GM21367 (cell line): ENCODE measurements at regions not wholly inside any gene's neighbourhood (a gene's known extent, or its start where the extent isn't known, plus 50 kb on each side); places are given as distances from the start of the nearest gene placed in this dataset.
"Not testable (repeated sequence)": the region's sequence is repeated elsewhere in the genome, so short reads cannot be mapped to it uniquely, and the experiment has no call there.

Experiments
- ATAC-seq: cut with Tn5 transposase; IDR thresholded peaks from one replicate; pipeline ENCODE4 v1.9.1; 2021; ENCODE audit not compliant: unreplicated experiment

- ATAC-seq, result no peak
These were observed 51.3 kb upstream of the SUB1 start for GRCh38 chr5:32534041-32534440.

DNA sequence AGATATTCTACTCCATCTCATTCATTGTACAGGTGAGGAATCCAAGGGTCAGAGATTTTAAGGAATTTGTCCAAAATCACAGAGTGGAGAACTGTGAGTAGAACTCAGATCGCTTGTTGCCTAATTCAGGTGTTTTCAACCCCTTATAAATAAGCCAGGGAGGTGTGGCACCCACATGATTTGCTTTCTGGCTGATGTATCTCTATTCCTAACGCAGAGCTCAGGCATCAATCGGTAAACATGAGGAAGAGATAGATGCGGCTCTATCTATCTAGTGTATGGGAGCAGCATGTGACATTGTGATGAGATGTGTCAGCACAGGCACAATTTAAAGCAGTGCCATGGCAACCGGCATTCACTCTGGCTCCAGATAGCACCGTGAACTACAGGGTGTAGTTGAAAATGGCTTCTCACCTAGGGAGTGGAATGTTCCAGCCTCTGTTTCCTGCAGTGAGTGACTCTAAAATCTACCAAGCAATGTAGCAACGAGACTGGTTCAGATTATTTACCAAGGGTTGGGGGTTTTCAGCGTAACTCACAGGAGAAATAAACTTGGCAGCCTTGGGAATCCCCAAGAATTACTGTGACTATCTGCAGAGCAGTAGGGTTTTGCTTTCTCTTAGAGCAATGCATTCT, 53.4 kb upstream of the SUB1 start:
- ATAC-seq, result peak; percentile 49

GRCh38 chr5:32527321-32527720, 58.0 kb upstream of the SUB1 start:
- not testable (repeated sequence) for ATAC-seq

- ATAC-seq, result no peak
These were observed 58.5 kb upstream of the SUB1 start for GRCh38 chr5:32526810-32527209.

DNA sequence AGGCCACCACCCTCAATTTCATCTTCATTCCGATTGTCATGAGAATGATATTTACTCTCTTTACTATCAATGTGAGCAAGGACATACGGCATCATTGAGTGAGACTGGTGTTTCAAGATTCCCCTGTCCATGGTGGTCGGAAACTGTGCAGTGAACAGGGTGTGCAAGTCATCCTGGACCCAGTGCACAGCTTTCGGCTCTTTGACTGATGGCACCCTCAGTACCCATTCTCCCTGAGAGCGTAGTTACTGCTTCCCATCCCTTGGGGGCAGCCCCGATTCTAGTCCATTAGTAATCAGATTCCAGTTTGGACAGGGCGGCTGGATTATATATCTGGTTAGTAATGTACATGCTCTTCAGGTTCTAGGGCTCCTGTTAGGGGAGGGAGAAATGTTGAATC, 61.7 kb upstream of the SUB1 start:
- ATAC-seq, result no peak

- ATAC-seq, result no peak
These were observed 62.8 kb upstream of the SUB1 start for GRCh38 chr5:32522429-32523143.

GRCh38 chr5:32521481-32521880, 63.9 kb upstream of the SUB1 start:
- ATAC-seq, result no peak

- ATAC-seq, result no peak
These were observed 64.4 kb upstream of the SUB1 start for GRCh38 chr5:32520972-32521371.

- no peak for ATAC-seq
These were observed 65.0 kb upstream of the SUB1 start for GRCh38 chr5:32520356-32520755.

DNA sequence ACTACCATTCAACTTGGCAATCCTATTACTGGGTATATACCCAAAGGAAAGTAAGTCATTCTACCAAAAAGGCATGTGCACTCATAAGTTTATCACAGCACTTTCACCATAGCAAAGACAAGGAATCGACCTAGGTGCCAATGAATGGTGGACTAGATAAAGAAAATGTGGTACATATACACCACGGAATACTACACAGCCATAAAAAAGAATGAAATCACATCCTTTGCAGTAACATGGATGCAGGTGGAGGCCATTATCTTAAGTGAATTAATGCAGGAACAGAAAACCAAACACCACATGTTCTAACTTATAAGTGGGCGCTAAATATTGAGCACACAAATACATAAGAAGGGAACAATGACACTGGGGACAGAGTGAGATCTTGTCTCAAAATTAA, 65.8 kb upstream of the SUB1 start:
- no peak for ATAC-seq

GRCh38 chr5:32514806-32515205, 70.3 kb upstream of the ZFR start:
- ATAC-seq, result no peak

DNA sequence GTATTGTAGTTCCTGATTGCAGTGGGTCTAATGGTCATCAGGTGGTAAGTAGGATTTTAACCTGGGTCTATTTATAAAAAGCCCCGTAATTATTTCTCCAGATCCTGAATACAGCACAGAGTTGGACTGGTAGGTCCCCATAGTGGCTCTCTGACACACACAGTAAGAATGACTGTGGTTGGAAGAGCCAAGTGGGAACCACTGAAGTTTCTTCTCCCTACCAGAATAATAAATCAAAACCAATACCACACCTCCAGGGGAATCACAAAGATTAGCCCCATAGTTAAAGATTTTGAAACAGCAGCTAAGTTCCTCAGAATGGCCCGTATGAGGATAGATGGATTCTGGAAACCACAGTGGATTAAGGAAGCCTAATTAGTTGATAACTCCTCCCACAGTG, 68.4 kb upstream of the ZFR start:
- no peak for ATAC-seq

DNA sequence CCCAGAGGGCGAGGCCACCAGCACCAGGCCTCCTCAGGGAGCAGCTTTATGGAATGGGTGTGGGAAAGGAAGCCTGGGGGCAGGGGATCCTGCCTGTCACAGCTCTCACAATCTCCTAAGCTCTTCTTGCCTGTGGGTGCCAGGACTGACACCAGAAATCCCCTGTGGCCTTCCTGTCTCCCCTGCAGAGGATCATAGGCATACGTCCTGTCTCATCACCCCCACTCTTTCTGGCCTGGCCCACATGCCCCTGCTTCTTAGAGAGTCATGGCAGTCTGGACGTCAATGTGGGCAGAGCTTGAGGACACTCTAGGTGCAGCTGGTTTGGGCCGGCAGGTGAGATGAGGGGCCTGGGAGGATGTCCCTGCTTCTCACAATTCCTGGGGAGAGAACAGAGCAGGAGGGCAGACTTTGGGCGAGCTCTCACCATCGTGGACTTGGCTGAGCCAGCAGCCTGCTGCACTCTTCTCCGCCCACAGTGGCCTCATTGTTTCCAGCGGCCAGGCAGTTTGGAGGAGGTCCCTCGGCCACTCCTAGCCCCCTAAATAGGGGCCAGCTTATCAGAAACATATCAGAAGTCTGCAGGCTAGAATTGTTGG, 67.3 kb upstream of the ZFR start:
- ATAC-seq, result no peak

DNA sequence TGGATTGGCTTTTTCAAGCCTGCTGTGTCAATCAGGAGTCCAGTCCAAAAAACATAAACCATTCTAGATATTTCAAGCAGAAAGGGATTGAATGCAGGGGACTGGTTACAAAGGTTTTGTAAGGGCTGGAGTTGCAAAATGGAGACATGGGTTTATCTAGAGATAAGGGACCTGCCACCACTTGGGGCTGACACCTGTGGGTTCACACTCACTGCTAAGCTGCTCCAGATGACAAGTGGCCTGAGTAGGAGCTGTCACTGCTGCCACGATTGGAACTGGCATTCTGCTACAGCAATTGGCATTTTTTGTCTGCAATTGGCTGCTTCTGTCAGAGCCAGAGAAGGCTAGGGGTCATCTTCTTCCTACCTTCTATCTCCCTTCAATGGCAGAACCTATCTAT, 66.3 kb upstream of the ZFR start:
- no peak for ATAC-seq

DNA sequence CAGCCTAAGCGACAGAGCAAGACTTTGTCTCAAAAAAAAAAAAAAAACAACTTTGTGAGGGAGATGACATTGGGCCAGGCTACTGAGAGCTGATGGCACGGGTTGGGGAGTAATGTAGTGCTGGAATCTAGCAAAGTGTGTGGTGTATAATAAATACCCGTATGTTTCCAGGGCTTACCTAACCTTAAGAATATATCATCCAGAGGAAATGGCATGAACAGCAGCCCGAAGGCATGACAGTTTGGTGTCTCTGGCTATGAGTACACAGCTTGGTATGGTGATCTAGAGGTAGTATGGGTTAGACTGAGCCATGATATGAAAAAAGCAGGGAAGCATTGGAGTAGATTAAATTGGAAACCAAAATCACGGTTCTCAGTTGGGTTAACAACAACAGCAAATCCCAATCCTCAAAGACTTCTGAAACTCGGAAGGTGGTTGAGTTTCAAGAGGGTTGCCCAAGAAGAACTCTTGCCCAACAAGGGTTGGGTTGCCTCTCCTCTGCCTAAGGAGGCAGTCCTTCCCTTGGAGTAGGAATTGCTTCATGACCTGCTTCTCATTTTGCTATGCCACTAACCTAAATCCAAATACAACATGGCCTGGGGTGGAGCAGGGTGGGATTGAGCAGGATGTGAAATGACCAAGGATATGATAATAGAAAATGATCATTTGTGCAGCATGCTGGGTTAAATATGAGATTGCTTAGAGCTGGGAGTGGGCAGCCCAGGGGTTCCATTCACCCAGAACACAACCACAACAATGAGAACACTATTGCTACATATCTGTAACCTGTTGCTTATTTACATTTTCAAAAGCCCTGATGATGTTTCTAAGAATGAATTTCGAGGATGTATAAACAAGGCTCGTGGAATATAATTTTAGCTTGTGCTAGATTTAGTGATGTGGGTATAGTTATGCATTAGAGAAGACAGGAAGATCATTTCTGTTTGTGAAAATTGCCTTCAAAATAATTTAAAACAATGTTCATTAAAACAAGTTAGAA, 64.6 kb upstream of the ZFR start:
- no peak for ATAC-seq

DNA sequence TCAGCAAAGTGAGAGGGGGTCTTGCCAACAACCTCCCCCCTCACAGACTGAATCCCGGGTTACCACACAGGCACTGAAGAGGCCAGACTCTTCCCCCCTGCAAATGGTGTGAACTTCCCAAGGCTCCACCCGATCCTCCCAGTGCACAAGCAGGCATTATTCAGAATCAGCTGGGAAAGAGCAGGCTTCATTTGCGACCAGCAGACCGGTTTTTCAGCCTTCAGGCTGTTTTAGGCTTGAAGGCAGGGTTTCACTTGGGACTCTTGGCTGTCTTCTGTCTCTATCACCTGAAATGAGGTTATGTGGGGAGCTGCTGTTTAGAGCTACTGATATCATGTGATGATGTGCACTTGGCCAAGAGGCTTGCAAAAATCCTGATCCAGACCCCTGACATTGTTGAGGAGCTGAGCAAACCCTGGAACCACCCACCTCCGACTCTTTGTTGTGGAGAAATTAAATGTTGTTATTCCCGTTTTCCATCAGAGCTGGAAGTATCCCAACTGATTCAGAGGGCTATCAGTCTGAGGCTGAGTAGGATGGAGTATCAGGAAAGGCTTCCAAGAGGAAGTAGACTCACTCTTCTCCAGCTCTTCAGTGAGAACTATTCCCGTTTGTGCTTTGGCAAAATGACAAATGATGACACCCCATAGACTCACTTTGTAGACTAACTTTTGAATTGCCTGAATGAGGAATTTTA, 63.3 kb upstream of the ZFR start:
- ATAC-seq, result no peak

DNA sequence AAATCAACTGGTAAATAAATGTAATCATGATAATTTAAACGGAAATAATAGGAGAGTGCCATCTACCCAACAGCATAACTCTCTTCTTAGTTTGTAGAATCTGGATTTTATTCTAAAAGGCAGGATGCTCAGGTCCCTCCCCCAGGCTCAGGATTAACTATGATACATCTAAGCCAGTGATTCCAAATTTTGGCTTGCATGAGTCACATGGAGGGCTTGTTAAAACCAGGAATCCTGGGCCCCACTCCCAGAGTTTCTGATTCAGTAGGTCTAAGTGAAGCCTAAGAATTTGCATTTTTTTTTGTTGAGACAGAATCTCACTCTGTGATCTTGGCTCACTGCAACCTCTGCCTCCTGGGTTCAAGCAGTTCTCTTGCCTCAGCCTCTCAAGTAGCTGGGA, 62.3 kb upstream of the ZFR start:
- no peak for ATAC-seq

- ATAC-seq, result no peak
These were observed 61.7 kb upstream of the ZFR start for GRCh38 chr5:32506201-32506661.

- ATAC-seq, result no peak
These were observed 61.2 kb upstream of the ZFR start for GRCh38 chr5:32505756-32506155.

- no peak for ATAC-seq
These were observed 60.6 kb upstream of the ZFR start for GRCh38 chr5:32504989-32505596.
